GM04503 (cell line): ENCODE measurements at regions not wholly inside any gene's neighbourhood (a gene's known extent, or its start where the extent isn't known, plus 50 kb on each side); places are given as distances from the start of the nearest gene placed in this dataset.

Experiments used
- DNase-seq: peaks from one replicate; pipeline ENCODE4 v3.0.0-alpha.2; 2012; ENCODE audit warnings: low read depth

DNA sequence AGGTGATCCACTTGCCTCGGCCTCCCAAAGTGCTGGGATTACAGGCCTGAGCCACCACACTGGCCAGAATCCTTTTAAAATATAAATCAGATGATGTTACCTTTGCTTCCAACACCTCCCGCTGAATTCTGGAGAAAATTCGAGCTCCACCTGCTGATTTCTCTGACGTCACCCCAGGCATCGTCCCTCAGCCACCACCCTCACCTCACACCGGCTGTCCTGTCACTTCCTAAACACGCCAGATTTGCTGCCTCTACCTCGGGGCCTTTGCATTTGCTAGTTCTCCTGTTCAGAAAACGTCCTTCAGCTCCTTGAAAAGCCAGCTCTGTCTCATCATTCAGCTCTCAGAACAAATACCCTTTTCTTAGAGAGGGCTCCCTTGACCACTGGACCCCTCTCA is 57.9 kb downstream of the FBXO2 start:
- no peak for DNase-seq

DNA sequence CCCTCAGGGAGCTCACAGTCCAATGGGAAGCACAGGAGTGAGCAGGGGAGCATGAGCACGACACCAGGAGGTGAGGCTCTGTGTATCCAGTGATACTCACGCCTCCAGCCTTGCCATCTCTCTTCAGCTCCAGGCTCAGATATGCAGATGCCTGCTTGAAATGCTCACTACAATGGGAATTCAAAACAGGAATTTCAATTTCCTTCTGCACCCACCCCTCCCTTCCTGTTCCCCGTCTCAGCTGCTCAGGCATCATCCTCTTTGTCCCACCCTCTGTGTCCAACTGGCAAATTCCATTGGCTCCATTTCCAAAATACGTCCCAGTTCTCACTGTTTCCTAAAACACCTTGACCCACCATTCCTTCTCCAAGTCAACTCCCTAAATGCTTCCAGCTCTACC is 58.9 kb downstream of the FBXO2 start:
- DNase-seq: no peak

DNA sequence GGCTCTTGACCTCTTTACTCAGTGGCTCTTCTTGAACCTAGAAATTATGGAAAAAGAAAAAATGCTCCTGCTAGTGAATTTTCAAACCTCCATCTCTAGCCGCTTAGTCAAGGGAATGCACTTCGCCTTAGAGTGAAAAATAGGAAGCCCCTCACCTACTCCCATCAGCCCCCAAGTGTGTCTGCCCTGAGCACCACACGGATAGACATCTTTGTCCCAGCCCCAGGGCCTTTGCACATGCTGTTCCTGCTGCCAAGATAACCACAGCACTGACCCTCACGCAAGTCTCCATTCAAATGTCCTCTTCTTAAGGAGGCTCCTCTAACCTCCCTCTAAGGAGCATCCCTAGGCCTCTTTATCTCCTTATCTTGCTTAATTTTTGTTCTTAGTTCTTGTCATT is 59.6 kb downstream of the FBXO2 start:
- no peak for DNase-seq

DNA sequence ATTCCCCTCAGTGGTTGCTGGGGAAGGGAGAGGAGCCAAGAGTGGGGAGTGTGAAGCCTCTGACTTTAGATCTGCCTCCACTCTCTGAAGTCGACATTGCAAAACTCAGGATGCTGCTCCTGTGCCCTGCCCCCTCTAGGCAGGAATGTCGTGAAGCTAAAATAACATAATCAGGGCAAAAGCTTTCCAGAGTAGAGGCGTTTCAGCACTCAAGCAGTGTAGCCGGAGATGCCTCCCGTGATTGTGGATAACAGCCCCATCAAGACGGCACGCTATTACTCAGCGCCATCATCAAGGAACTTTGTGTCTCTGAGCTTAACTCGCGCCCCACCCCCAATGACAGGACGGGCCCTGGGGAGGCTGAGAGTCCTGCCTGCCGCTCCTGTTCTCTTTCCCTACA is 60.0 kb downstream of the FBXO2 start:
- DNase-seq: peak; percentile 3

DNA sequence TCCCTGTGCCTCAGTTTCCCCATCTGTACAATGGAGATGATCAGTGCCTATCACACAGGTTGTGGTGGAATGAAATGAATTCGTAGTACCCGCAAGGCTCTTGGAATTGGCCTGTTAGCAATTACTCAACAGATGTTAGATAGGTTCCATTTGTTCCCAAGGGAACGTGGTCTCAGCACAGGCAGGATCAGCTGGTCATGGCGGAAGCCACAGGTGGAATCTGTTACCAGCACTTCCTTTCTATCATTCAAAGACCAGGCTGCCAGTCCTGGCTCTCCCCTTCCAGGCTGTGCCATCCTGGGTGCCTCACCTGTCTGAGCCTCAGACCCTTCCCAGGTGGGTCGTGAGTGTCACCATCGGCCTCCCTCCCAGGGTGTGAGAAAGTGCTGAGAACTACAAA is 61.5 kb downstream of the FBXO2 start:
- no peak for DNase-seq

DNA sequence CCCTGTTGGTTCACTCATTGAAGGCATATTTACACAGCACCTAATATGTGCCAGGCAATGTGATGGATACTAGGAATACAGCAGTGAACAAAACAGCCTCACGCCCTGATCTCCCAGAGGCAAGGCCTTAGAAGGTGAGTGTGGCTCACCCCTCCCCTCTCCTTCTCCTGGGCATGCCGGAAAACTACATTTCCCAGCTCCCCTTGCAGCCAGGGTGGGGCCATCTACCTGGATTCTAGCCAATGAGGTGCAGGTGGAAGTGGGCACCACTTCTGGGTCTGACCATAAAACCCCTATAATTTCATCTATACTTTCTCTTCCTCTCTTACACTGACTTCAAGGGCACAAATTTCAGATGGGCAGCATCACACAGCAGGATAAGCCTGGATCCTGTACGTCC is 63.8 kb downstream of the FBXO2 start:
- no peak for DNase-seq
